CD4-positive, alpha-beta T cell treated with Interleukin-12 subunit alpha and Interleukin-12 subunit beta, for 1 hour (primary cell): ENCODE measurements at regions not wholly inside any gene's neighbourhood (a gene's known extent, or its start where the extent isn't known, plus 50 kb on each side); places are given as distances from the start of the nearest gene placed in this dataset.

ENCODE experiments used
- DNase-seq: peaks from one replicate; pipeline ENCODE4 v3.0.0-alpha.2; 2020

DNA sequence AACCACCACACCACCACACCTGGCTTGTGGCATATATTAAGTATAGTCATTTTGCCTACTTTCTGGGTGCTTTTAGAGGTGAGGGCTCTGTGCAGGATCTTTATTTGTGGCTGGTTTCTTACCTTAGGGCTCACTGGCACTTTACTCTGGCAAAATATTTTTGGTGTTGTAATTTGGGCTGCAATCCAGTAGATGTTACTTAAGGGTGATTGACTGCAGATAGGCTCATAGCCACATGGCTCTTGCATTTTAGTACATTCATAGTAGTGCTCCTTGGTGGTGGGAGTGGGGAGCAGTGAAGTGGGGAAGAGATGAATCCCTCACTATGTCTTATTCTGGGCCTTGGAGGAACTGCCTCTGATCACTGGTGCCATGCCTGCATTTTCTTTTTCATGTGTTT is 376.1 kb upstream of the GRIN3A start:
- no peak for DNase-seq

DNA sequence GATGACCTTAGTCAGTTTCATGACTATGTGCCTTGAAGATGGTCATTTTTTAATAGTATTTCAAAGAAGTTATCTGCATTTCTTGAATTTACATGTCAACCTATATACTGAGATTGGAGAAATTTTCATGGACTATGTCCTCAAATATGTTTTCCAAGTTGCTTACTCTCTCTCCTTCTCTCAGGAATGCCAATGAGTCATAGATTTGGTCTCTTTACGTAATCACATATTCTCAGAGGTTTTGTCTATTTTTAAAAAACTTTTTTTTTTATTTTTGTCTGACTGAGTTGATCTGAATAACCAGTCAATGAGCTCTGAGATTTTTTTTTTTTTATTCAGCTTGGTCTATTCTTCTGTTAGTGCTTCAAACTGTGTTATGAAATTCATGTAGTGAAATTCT is 374.7 kb upstream of the GRIN3A start:
- DNase-seq = no peak

DNA sequence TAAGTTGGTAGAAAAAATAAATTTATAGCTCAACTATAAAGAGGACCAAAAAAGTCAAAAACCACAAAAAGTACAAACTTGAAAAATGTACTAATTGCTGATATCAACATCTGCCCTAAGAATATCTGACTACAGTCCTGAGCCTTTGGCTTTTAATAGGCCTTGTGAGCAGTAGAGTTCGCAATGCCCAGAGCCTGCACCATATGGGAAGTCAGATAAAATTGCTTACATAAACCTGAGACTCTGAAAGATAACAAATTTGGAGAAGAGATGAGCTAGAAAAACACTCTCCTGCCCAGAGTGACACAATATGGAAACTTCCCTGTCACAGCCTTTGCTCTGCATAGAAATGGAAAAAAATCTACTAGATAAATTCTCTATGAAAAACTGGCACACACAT is 368.0 kb upstream of the GRIN3A start:
- no peak for DNase-seq

DNA sequence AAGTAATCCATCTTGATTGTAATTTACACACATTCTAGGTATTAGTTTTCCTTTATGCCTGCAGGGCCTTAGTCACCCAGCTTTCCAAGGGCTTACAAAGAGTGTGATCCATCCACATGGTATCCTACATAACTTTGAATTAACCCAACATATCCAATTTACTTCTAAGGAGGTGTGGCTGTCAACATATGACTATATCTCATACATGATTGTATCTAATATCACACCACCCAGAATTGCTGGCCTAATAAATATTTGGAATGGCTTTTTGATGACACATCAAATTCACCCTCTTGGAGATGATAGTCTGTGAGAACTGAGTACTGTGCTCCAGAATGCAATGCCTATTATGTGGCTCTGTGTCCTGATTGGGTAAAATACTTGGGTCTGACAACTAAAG is 363.3 kb upstream of the GRIN3A start:
- no peak for DNase-seq

DNA sequence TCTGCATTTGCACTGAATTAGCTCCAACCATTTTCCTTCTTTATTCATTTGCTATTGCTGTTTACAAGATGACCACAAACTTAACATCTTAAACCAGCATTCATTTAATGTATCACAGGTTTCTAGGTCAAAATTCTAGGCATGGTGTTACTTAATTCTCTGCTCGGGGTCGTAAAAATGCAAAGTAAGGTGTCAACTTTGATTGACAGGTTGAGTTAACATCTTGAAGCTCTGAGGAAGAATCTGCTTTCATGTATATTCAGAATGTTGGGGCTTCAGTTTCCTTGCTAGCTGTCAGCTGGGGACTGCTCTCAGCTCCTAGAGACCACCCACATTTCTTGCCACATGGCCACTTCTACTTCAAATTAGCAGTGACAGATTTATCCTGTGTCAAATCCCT is 348.7 kb upstream of the GRIN3A start:
- DNase-seq = no peak

DNA sequence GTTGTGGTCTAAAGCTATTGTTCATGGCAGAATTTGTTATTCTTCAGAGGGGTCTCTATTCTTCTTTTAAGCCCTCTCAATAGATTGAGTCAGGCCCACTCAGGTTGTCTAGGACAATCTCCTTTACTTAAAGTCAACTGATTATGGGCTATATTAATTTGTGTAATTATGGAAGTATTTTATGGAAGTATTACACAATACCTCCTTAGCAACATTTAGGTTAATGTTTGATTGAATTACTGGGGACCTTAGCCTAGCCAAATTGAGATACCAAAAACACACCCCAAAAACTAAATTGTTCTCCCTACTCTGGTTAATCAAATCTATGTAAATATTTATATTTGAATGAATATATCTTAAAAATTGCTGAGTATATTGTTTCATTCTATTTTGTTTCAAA is 347.1 kb upstream of the GRIN3A start:
- DNase-seq = no peak

DNA sequence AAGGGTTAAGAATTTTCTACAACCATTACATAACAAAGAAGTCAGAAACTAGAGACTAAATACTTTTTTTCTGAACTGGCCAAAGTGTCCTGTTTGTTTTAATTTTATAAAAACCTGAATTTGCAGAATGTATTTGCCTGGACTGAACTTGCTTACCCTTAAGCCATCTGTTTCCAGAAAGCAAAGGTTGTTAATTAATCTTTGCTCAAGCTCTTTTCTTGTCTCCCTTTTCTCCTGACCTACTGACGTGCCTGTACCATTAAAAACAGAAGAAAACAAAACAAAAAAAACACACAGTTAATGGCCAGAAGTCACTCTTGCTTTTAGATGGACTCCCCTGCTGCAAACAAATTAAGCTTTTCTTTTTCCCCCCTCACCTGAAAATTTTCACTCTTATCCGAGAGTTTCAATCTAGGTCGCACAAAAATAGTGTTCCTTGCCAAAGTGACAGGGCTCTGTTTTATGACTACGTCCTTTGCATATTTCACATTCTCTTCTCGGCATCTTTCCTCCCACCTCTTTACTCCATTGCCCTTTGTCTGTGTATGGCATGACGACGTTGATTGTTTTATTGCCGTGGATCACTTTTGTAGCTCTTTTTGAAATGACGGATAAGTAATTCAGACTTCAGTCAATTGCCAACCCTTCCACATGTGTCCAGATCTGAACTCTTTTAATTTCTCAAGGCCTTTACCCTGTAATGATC is 333.8 kb upstream of the GRIN3A start:
- DNase-seq = no peak

DNA sequence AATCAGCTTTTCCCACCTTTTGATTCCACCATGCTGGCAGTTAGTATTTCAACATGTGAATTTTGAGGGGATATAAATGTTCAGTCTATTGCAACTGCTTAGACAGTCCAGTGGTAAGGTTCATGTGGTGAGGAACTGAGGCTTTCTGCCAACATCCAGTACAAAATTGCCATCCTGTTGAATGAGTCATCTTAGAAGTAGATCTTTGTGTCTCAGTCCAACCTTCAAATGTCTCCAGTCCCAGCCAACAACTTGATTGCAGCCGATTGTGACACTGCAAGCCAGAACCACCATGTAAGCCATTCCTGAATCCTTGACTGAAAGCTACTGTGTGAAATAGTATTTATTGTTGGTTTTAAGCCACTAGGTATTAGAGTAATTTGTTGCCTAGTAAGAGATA is 331.5 kb upstream of the GRIN3A start:
- no peak for DNase-seq

DNA sequence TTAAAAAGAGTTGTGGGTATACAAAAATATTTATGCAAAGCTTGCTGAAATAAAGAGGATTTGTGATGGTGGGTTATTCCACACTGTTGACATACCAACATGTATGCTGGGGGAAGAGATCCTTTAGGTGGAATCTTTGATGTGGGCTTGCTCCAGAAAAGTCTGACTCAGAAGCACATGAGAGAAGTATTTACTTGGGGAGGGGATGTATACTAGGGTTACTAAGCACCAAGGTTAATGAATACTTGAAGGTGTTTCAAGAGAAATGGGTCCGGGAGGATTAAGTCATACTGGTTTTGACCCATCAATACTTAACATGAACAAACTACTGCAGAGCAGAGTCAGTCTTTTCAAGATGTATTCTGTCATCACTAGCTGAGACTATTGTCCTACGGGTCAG is 316.4 kb upstream of the GRIN3A start:
- no peak for DNase-seq

DNA sequence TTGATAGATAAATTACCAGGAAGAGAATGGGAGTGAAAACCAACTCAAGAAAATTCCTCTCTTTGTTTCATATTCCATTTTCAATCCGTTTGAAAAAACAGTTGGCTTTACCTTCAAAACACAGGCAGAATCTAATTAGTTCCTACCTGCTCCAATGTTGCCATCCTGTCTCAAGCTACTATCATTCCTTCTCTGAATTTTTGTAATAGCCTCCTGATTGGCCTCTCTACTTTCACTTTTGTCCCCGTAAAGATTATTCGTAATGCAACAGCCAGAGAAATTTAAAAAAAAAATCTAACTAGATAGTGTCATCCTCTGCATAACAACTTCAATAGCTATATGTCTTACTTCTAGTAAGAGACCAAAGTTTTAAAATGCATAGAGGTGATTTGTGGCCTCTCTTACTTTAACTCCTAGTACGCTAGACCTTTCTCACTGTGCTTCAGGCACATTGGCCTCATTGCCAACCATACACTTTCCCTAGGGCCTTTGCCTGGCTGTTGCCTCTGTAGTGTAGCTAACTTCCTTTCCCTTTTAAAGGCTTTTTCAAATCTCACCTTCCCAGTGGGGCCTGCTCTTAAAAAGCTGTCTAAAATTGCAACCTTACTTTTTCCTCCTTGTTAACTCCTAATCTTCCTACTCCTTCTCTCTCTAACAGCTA is 311.3 kb upstream of the GRIN3A start:
- DNase-seq = no peak

DNA sequence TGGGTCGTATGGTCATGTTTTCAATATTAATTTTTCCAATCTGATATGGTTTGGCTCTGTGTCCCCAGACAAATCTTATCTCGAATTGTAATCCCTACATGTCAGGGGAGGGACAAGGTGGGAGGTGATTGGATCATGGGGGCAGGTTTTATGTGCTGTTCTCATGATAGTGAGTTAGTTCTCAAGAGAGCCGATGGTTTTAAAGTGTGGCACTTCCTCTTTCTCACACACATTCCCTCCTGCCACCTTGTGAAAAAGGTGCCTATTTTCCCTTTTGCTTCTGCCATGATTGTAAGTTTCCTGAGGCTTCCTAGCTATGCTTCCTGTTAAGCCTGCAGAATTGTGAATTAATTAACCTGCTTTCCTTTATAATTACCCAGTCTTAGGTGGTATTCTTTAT is 309.1 kb upstream of the GRIN3A start:
- DNase-seq = no peak

DNA sequence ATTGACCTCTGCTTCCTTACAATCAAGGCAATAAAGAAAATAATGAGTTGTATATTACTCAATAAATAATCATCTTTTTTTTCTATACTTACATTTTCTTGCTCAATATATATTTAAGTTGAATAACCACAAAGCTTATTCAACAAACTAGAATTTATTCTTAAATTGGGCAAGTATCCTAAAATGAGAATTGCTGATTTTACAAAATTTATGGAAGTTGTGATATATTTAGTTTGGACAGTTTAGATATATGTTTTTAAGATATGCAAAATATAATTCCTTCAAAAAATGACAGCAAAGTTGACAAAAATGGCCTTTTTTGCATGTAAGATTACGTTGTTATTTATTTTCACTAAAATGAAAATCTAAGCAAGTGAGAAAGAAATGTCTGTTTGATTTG is 305.7 kb upstream of the GRIN3A start:
- no peak for DNase-seq

DNA sequence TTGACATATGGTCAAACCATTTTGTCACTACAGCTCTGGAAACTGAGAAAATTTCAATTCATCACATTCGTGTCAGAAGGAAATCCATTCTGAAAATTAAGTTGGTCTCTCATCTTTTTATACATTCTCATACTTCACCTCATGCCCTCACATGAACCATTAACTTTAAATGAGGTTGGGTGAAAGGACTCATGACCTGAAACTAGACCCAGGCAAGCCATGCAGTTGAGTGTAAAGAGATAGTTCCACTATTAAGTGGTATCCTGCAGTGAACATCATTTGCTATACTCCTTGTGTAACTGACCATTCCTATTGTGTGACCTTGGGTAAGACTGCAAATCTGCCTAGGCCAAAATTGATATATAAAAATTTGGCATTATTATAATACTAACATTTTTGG is 299.6 kb upstream of the GRIN3A start:
- DNase-seq = no peak

DNA sequence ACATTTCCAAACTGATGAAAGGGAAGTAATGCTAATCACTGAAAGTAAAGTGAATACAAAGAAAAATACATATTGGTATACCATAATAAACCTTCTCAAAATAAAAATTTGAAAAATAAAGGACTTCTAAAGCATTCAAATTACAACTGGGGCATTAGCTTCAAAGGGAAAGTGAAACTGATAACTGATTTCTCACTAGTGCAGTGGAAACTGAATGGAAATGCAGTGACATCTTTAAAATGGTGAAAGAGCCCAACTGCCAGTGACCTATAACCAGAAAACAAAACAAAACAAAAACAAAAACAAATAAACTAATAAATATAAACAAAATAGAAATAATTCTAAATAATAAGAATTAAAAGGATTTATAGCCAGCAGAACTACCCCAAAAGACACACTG is 297.5 kb upstream of the GRIN3A start:
- no peak for DNase-seq

DNA sequence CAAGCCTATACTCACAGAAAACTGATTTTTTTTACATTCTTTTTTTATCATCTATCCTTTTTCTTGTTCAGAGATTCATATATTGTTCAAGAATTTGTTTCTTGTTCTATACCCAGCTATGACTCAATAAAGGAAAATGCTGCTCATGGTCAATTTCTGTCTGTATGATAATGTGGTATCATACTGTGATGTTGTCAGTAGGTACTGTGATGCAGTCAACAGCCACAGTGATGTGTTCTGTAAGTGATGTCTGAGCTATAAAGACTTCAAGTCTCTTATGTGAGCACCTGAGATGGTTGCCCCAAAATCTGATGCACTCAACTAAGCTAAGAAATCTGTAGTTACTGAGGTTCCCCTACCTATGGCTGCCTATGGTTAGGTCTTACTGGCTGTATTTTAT is 294.2 kb upstream of the GRIN3A start:
- DNase-seq = no peak

DNA sequence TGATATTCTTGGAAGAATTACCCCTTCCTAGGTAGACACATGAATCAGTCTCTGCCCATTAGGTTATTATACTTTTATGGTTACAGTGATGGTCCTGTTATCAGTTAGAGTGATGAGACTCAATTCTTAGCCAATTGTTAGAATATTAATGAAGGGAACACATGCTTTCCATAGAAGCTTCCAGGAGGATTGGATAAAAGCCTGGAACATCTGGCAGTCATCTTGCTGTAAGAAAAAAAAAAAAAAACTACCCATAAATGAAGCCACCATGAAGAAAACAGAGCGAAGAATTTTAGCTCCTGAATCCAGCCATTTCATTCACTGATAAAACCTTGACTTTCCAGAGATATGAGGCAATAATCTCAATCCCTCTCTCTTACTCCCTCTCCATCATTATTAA is 262.5 kb upstream of the GRIN3A start:
- DNase-seq = no peak

DNA sequence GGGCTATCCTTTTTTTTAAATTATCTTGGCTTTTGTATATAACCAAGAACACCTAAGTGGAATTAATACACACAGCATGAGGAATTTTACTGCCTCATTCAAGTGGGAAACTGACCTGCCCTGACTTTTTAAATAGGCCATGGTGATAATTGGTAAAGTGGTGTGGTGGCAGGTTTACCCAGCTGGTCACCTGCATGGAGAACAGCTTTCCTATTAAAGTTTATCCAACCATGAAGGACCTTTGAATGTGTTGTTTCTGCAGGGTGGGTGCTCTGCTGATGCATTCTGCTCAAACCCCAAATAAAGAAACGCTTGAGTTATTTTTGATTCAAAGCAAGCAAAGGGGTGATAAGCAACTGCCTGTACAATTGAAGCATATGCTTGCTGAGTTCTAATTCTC is 261.0 kb upstream of the GRIN3A start:
- no peak for DNase-seq

DNA sequence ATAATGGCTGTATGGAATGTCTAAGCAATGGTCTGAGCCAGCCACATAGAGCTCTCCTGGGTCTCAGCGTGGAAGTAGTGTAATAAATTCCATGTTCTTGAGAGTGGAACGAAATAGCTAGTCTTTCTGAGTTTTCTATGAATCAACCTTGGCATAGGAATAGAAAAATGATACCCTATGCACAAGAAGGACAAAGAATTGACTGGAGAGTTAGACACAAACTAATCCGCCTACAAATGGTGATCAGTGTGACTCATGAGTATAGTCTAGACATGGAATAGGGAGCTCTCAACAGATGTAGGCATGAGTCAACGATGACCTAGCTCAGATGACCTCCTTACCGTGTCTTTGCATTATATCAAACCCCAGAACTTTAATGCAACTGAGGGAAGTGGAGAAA is 256.8 kb upstream of the GRIN3A start:
- DNase-seq = no peak

DNA sequence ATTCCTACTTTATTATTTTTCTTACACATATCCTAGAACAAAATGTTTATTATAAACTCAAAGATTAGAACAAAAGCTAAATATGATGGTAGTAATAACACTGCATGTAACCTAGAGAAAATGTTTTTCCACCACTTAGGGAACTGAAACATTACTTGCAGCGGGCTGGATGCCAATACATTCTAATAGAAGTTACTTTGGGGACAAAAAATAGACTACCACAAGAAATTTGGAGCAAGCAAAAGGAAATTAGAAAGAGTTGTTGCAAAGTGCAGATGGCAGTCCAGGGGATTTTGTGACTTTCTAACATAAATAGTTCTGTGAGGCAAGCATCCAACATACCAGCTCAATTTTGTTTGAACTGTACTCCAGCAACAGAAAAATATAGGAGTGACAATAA is 255.3 kb upstream of the GRIN3A start:
- DNase-seq = no peak

DNA sequence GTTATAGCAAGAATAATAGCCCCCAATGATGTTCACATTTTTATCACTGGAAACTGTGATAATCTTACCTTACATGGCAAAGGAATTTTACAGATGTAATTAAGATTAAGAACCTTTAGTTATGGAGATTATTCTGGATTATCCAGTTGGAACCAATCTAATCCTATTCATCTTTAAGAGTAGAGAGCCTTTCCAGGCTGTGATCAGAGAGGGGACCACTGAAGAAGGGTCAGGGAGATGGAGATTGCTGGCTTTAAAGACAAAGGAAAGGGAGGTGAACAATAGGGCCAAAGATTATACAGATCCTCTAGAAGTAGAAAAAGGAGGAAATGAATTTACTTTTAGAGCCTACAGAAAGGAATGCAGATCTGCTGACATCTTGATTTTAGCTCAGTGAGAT is 253.5 kb upstream of the GRIN3A start:
- DNase-seq = no peak

DNA sequence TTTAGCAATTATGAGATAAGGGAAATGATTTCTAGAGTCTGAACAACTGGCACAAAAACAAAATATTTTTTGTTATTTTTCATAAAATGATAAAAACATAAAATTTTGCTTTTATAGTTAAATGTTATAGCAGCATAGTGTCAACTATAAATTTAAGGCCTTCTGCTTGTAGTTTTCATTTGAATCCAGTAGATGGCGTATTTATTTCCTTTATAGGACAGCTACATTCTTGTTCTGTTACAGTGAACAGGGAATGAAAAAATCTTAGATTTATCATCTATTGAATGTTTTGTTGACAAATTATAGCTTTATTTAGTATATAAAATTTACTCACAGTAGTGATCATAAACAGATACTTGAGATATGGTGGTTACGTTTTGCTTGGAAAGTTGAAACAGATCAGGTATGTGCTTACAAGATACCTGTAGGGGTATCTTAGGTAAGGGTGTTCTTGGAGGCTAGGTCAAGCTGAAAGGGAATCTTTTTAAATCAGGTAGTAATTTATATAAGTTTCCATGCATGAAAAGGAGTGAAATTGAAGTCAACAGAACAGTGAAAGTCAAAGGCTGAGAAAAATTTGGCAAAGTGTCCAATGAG is 239.3 kb upstream of the GRIN3A start:
- DNase-seq = peak; percentile 25

DNA sequence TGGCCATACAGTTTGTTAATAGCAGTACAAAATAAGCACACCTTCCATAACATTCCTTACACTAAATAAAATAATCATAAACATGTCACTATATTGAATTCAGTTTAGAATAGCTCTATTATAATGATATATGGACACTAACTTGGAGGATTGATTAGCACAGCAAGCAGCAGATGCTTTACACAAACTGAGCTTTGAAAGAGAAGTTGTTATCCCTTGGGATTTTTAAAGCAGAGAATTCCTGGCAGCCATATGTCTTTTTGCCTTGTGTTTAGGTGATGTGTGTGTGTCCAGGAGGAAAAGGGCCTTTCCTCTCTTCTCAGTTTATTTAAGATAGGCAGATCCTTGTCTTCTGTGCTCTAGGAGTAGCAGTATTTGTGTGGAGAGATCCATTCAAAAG is 232.2 kb upstream of the GRIN3A start:
- no peak for DNase-seq

DNA sequence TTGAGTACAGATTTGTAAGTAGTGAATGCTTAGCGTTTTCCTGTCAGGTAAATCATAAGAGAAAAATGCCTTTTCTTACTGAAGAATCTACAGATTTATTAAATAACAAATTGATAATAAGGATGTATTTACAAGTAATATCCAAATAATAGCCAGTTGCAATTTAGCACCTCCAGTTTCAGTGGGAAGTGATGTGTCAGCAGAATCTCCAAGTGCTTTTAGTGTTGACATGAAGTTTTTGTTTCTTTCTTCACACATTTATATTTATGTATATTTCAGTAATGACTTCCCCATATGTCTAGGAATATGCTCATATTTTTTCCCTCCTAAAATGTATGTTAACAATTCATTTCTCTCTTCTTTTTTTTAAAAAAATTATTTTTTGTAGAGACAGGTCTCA is 229.9 kb upstream of the GRIN3A start:
- DNase-seq = no peak

DNA sequence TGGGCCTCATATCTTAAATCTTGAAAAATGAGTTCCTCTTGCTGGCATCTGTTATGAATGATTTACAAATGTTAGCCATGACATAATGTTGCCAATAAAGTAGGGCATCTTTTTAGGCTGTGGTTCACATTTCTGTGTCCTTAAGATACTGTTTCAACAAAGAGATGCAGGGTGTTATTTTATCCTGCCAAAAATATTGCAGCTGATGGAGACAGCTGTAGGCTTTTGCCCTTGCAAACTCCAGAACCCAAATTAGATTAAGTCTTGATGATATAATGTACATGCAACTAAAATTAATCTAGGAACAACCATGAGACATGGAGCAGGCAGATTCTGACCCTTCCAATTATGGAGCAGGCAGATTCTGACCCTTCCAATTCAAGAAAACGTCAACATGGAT is 228.2 kb upstream of the GRIN3A start:
- DNase-seq = no peak

DNA sequence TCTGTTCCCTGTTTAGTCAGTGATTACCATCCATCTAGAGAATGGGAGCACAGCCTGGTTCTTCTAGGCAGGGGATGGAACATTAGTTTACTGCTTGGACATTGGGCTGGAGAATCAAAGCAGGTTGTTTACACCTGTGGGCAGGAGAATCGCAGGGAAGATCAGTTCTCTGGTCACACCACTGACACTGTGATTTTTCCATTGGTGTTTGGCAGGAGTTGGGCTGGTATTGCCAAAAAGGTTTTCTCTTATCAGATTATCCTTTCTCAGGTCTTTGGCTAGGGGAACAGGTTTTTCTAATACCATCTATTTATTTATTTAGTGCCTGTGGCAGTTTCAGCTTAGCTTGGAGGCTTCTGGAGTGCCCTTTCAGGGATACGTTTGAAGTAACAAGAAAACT is 219.3 kb upstream of the GRIN3A start:
- DNase-seq = no peak
